GM12872 (cell line): ENCODE measurements at regions not wholly inside any gene's neighbourhood (a gene's known extent, or its start where the extent isn't known, plus 50 kb on each side); places are given as distances from the start of the nearest gene placed in this dataset.

Experiments
- CTCF ChIP-seq: IDR thresholded peaks from 3 replicates; pipeline ENCODE4 v1.5.1; 2011; ENCODE audit warnings: low read depth, mild to moderate bottlenecking, low read length, moderate library complexity; ENCODE audit not compliant: insufficient read depth

DNA sequence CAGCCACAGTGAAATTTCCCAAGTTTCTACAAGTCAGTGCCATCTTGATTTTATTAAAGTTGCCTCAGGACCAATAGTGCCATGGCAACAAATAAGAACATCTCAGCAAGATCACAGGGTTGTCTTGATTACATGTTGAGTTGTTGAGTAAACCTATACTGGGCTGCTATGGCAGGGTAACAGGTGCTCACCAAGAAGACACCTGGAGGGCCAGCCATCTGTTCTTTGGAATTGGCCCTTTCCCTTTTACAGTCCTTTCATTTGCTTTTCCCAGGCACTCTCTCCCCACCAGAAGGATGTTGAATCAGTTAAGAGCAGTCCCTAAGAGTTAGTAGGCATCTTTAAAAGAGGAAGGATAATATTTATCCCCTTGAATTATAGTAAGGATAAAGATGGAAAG lies 582.0 kb downstream of the TNS3 start:
- no peak for TF ChIP-seq CTCF

GRCh38 chr7:46996972-46997371 lies 584.9 kb downstream of the TNS3 start:
- TF ChIP-seq CTCF = no peak

GRCh38 chr7:46993396-46993795 lies 588.5 kb downstream of the TNS3 start:
- TF ChIP-seq CTCF = no peak

DNA sequence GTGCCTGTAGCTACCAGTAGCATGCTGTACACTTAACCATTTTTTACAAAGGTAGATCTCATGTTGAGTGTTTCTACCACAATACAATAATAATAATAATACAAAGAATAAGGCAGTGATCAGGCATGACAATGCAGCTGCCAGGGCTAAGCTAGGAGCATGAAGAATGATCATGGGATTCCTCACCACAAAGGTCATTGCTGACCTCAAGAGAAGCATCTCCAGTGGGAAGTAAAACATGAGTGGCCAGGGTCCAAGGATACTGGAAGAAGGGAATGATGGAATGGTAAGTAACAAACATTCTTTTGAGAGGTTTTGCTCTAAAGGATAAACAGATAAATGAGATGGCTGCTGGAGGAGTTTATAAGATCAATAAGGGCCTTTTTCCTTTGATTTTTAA lies 591.1 kb downstream of the TNS3 start:
- TF ChIP-seq CTCF = no peak

- no peak for TF ChIP-seq CTCF
Measured at GRCh38 chr7:46989247-46989646, 592.7 kb downstream of the TNS3 start.

DNA sequence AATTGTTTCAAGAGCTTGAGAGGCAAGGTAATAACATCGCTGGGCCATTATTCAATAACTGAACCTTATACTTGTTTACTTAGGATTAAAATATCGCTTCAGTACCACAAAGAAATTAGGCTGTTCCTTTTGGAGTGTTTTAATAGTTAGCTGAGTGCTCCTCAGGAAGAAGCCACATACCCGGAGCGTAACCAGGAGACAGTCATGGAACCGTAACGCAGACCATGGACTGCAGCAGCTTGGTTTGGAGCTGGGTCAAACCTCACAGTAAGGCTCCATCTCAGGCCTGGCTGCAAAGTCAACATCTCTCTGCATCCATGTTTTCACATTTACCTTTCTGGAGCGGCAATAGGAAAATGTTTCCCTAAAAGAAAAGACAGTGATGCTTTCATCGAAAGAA lies 599.0 kb downstream of the TNS3 start:
- TF ChIP-seq CTCF = no peak

- no peak for TF ChIP-seq CTCF
Measured at GRCh38 chr7:46979439-46979838, 602.5 kb downstream of the TNS3 start.

- TF ChIP-seq CTCF = no peak
Measured at GRCh38 chr7:46975493-46975892, 606.4 kb downstream of the TNS3 start.
